ENCODE measurements at regions not wholly inside any gene's neighbourhood (a gene's known extent, or its start where the extent isn't known, plus 50 kb on each side); places are given as distances from the start of the nearest gene placed in this dataset.

DNA sequence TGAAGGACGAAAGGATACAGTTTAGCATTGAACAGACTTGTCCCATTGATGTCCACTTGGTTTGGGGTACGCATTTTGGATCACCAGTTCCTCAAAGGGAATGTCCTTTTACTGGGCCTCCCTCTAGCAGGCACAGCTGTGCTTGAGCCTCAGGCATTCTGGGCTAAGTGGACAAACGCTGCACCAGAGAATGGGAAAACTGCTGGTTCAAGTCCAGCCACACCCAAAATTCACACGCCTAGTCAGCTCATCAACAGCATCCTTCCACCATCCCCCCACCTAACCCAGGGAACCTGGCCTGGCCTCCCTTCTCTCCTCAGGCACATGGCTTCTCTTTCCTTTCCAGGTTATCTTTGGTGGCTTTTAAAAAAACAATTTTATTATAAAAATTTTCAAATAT, 59.1 kb upstream of the ALDH1A3 start:
- H3K4me1 Mint-ChIP-seq, result no peaks in the 10 kb centered on the region
- no peak overlapping the region for H3K27ac Mint-ChIP-seq (ENCODE audit: unreplicated experiment)
- H3K9me3 Mint-ChIP-seq, result peaks cover 6% of the 10 kb centered on the region
- H3K36me3 Mint-ChIP-seq (ENCODE audit: low read depth), result peaks cover 6% of the 10 kb centered on the region
- no peaks in the 10 kb centered on the region for H3K27me3 Mint-ChIP-seq (ENCODE audit: low read depth)
- TF ChIP-seq, protein P1, sequence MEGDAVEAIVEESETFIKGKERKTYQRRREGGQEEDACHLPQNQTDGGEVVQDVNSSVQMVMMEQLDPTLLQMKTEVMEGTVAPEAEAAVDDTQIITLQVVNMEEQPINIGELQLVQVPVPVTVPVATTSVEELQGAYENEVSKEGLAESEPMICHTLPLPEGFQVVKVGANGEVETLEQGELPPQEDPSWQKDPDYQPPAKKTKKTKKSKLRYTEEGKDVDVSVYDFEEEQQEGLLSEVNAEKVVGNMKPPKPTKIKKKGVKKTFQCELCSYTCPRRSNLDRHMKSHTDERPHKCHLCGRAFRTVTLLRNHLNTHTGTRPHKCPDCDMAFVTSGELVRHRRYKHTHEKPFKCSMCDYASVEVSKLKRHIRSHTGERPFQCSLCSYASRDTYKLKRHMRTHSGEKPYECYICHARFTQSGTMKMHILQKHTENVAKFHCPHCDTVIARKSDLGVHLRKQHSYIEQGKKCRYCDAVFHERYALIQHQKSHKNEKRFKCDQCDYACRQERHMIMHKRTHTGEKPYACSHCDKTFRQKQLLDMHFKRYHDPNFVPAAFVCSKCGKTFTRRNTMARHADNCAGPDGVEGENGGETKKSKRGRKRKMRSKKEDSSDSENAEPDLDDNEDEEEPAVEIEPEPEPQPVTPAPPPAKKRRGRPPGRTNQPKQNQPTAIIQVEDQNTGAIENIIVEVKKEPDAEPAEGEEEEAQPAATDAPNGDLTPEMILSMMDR (conservative IDR thresholded peaks at IDR 0.05), result no peak
- DNase-seq (ENCODE audit: low read depth, low spot score), result no peak
- no peak overlapping the region for H3K4me3 Mint-ChIP-seq

DNA sequence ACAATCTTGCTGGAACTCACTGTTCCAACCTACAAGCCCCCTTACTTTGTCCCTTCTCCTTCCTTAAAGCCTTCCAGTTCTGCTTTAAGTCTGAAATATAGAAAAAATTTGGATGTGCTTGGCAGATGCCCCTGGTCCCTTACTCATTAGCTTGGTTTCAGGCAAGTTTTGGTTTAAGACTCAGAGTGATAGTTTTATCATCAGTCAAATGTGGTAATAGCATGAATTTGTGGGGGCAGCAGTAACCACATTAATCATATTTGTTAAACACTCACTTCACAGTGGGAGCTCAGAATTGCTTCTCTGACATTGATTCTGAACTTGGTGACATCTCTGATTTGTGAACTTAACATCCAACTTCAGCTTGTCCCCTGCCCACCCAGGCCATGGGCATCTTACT, 58.3 kb upstream of the ALDH1A3 start:
- H3K4me1 Mint-ChIP-seq, result no peaks in the 10 kb centered on the region
- peaks cover 3% of the 10 kb centered on the region for H3K9me3 Mint-ChIP-seq
- H3K36me3 Mint-ChIP-seq (ENCODE audit: low read depth), result peaks cover 6% of the 10 kb centered on the region
- TF ChIP-seq, protein P1 (conservative IDR thresholded peaks at IDR 0.05), result no peak
- no peak overlapping the region for H3K27ac Mint-ChIP-seq (ENCODE audit: unreplicated experiment)
- DNase-seq (ENCODE audit: low read depth, low spot score), result no peak
- H3K27me3 Mint-ChIP-seq (ENCODE audit: low read depth), result no peaks in the 10 kb centered on the region
- no peak overlapping the region for H3K4me3 Mint-ChIP-seq

DNA sequence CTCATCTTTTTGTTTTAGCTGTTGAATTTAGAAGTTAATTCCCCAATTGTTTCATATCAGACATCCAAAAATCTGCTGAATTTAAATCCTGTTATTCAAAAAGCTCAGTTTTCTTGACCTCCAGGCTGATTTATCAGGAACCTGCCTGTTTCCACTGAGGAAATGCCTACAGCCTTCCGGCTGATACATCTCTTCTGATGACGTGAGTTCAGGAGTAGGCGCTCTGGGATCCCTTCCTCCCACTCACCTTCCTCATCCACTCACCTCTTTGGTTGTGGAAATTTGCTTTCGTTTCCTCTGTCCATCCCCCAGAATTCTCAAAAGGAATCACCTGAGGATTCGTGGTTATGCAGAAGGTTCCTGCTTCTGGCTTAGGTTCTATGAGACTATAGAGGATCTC, 55.4 kb upstream of the ALDH1A3 start:
- no peaks in the 10 kb centered on the region for H3K27me3 Mint-ChIP-seq (ENCODE audit: low read depth)
- no peak overlapping the region for H3K27ac Mint-ChIP-seq (ENCODE audit: unreplicated experiment)
- H3K4me1 Mint-ChIP-seq, result no peaks in the 10 kb centered on the region
- no peak overlapping the region for H3K4me3 Mint-ChIP-seq
- DNase-seq (ENCODE audit: low read depth, low spot score), result no peak
- TF ChIP-seq, protein P1 (conservative IDR thresholded peaks at IDR 0.05), result no peak
- peaks cover 9% of the 10 kb centered on the region for H3K36me3 Mint-ChIP-seq (ENCODE audit: low read depth)
- H3K9me3 Mint-ChIP-seq, result peaks cover 6% of the 10 kb centered on the region

DNA sequence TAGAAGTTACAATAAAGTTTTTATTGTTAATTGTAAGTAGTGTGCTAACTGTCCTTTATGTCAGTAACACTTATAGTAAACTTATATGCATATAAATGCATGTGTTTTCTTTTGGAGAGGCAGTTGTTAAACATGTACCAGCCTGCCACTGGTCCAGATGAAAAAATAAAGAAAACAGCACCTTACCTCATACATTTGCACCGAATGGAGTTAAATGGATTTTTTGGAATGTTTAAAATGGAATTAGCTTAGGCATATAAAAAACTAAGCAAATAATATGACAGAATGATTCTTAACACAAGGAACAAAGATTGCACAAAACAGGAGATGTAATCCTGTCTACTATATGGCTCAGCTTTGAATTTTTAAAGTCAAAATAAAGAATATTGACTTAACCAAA, 50.2 kb upstream of the ALDH1A3 start:
- no peak for DNase-seq (ENCODE audit: low read depth, low spot score)
- no peak overlapping the region for H3K27ac Mint-ChIP-seq (ENCODE audit: unreplicated experiment)
- no peaks in the 10 kb centered on the region for H3K4me1 Mint-ChIP-seq
- H3K27me3 Mint-ChIP-seq (ENCODE audit: low read depth), result no peaks in the 10 kb centered on the region
- H3K4me3 Mint-ChIP-seq, result no peak overlapping the region
- peaks cover 3% of the 10 kb centered on the region for H3K36me3 Mint-ChIP-seq (ENCODE audit: low read depth)
- TF ChIP-seq, protein P1 (conservative IDR thresholded peaks at IDR 0.05), result no peak
- peaks cover 14% of the 10 kb centered on the region for H3K9me3 Mint-ChIP-seq

Measured in neural crest cell (in vitro differentiated cells).